Eye (tissue), 1 donor: ENCODE measurements at regions not wholly inside any gene's neighbourhood (a gene's known extent, or its start where the extent isn't known, plus 50 kb on each side); places are given as distances from the start of the nearest gene placed in this dataset.
A peak's percentile ranks its signal among the peaks of the same experiment; 100 is the strongest.

Experiments used
- DNase-seq: peaks from one replicate; pipeline ENCODE4 v3.0.0-alpha.2; 2015

DNA sequence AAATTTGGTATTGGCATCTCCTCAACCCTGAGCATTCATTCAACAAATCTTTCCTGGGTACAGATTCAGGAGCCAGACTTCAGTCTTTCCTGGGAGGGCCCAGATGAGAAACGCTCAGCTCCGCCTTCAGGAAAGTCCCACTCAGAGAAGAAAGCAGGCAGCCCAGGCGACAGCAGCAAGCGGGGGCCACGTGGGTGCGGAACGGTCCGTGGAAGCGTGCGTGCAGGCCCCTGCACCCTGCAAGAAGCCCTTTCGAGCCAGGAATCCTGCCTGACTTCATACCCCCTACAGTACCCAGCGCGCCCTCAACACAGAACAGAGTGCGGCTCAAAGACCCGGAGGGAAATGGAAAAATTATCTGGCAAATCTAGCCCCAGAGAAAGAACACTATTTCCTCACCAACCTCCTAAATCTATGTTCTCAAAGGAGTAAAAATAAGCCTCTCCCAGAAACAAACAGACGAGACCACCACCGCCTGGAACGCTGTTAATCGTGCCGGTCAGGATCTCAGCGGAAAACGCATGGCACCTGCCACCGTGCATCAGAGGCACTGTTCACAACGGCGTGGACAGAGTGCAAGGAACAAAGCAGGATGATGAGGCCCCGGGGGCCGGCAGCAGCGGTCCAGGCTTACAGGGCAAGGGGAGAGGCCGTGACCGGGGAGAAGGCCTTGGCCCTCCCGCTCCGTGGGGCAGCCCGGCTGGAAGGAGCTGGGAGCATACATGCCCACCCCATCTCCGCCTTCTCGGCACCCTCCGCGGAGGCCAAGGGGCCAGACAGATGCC is 318.3 kb downstream of the EIPR1 start:
- DNase-seq, result peak; percentile 78

DNA sequence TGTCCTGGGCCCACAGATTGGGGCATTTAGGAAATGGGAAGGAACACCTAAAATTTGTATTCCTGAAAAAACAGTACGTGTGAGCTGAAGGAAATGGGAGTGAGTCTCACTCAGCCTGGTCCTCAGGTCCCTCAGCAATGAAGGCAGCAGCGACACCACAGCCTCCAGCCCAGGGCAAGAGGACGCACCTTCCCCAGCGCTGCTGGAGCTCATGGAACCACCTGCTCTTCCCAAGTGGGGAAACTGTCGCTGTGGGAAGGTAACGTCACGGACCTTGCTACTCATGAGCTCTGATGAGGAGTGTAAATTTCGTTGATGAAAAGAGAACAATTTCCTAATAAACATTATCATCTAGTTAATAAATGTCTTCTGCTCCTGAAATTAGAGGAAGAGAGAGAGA is 323.6 kb downstream of the EIPR1 start:
- DNase-seq, result no peak

DNA sequence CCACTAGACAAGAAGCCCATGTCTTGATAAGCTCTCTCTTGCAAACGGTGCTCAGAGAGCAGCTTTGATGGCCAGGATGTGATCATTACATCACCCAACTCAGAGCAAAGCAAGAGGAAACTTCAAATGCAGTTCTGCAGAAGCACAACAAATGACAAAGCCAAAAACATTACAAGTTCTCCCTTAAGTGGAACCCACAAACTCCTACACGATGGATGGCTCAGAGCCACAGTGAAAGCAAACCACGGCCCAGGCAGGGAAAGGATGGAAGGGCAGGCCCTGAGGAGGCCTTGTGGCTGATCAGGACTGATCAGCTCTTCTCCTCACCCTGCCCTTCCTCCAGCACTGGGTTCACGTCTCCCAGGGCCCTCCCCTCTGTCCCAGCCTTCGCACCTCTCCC is 326.4 kb downstream of the EIPR1 start:
- DNase-seq, result no peak

DNA sequence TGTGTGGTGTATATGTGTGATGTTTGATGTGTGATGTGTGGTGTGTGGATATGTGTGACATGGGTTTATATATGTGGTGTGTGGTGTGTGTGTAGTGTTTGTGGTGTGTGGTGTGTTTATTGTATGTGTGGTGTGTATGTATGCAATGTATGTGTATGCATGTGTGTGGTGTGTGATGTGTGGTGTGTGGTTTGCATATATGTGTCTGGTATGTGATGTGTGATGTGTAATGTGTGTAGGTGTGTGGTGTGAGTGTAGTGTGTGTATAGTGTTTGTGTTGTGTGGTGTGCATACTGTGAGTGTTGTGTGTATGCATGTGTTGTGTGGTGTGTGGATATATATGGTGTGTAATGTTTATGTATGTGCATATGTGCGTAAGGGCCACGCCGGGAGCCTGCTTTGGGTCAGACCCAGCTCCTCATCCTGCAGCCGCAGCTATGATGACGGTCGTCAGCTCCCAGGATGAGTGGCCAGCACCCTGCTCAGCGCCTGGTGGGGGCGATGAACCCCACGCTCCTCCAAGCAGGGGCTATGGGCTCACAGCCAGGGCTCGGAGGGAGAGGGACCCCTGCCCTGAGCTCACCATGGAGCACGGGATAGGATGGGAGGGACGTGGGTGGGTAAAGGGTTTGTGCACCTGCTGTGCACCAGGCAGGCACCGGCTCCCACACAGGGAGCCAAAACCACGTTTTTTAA is 331.3 kb downstream of the EIPR1 start:
- no peak for DNase-seq

DNA sequence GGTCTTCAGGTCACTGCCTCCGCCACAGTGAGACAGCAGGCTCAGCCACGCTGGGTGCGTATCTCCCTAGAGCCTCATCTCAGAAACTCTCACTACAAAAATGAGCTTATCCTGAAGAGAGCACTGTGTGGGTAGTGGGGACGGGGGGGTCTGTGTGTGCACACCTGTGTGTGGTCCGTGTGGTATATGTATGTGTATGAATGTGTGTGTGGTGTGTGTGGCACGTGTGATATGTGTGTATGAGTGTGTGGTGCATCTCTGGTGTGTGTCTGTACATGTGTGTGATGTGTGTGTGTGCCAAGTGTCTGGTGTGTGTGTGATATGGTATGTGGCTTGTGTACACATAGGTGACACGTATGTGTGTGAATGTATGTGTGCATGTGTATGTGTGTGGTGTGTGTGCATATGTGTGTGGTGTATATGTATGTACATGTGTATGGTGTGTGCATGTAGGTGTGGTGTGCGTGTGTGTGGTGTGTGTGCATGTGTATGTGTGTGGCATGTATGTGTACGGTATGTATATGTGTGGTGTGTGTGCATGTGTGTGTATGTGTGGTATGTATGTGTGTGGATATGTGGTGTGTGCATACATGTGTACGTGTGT is 332.2 kb downstream of the EIPR1 start:
- DNase-seq, result no peak

DNA sequence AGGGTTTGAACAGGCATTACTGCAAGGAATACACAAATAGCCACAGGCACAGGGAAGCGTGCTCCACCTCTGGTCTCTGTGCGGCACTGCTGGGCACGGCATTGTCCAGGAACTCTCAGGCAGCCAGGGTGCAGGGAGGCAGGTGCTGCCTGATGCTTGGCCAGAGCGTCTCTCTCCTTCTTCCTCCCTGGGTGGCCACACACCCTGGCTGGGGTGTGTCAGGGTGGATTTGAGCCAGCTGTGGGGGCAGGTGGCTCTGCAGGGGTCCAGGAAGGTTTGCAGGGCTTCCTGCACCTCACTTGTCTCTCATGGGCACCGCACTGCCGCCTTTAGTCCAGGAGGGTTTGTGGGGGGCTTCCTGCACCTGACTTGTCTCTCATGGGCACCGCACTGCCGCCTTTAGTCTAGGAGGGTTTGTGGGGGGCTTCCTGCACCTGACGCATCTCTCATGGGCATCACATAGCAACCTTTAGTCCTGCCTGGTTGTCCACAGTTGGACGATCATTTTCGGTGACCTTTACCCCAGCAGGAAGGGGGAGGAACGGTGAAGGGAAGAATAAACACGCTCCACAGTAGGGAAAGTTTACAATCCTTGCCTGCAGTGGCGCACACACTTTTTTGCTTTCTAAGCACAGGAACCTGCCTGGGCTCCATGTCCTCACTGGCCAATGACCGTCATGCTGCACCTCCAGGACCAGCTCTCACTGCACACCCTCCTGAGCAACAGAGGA is 332.9 kb downstream of the EIPR1 start:
- DNase-seq, result no peak

DNA sequence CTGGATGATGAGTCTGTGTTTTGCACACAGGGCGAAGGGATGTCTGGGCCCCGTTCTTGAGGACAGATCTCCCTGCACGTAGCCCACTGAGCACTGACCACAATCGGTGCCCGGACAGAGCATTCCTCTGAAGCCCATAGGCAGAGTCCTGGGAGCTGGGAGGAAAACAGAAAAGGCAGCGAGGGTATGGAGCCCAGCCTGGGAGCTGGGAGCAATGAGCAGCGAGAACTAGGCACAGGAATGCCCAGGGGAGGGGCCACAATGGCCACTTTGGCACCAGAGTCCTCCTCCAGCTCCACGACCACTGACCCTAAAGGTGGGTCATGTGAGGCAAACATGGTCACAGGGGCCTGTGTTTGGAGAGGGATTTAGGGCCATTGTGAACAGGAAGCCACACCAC is 333.9 kb downstream of the EIPR1 start:
- no peak for DNase-seq

DNA sequence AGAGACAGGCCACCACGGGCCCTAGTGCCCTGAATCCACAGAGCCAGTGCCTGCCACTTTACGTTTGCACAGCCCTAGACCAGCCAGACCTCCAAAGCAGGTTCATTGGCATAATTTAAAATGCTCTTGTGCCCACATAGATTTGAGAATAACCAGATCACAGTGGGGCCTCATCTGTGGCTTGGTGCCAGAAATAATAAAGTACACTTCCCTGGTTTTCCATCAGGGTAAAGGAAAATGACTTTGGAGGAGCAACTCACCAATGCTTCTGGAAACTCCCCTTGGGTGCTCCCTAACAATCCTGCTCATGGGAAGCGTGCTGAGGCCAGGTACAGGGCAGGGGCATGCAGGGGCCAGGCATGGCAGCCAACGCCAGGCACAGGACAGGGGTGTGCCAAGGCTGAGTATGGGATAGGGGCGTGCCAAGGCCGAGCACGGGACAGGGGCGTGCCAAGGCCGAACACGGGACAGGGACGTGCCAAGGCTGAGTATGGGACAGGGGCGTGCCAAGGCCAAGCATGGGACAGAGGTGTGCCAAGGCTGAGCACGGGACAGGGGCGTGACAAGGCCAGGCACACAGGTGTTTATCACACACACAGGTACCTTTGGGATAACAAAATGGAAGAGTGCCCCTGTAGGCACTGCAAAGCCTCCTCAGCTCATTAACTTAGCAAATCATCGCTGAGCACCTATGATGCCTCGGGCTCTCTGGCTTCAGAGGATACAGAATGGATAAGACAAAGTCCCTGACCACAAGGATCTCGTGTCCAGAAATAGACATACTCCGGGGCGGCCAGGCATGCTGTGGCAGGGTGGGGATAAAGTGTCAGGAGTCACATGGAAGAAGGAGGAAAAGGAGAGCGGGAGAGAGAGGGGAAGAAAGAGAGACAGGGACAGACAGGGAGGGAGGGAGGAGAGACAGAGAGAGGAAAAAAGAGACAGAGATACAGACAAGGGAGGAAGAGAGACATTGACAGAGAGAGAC is 334.7 kb downstream of the EIPR1 start:
- DNase-seq, result no peak

DNA sequence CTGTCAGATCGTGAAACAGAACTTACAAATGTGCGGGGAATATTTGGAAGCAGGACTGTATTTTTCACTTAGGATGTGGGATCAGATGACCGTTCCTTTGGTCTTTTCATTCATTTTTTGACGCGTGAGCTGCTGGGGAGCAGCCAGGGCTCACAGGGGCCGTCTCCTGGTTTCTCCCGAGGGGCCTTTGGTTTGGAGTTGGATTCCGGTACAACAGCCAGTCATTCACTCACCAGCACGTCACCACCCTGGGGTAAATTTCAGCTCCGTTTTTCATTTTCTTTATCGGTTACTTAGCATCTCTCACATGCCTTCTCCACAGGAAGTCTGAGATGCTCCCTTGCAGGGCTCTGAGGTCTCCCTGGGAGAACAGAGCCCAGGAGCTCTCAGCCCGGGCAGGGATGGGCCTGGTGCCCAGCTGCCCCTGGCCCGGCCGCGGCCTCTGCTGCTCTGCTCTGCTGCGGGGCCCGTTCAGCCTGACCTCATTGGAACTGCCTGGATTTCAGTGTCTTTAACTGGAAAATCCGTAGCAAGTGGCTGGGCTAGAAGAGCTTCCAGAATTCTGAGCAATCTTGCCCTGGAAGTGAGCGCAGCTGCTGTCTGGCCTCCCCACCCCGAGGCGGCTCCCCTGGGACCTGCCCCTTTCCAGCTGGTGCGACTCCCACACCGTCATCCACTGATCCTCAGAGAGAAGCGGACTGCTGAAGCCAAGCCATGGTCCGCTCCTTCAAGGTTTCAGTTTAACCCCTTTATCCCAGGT is 335.6 kb downstream of the EIPR1 start:
- DNase-seq, result peak; percentile 77

DNA sequence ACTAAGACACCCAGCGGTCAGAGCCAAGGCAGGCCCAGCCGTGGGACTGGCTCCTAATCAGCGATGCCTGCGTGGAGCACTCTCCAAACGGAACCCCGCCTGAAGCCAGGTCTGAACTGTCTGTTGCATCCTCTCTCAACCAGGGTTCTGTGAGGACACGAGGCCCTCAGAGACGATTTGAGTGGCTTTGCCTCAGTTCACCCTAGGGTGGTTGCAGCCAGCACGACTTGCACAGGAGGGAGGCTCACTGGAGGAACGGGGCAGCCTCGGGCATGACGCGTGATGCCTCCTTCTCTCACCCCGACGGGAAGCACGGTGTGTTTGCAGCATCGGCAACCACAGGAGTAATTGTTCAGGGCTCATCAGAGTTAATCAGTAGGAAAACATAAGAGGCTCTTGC is 336.4 kb downstream of the EIPR1 start:
- DNase-seq, result no peak

DNA sequence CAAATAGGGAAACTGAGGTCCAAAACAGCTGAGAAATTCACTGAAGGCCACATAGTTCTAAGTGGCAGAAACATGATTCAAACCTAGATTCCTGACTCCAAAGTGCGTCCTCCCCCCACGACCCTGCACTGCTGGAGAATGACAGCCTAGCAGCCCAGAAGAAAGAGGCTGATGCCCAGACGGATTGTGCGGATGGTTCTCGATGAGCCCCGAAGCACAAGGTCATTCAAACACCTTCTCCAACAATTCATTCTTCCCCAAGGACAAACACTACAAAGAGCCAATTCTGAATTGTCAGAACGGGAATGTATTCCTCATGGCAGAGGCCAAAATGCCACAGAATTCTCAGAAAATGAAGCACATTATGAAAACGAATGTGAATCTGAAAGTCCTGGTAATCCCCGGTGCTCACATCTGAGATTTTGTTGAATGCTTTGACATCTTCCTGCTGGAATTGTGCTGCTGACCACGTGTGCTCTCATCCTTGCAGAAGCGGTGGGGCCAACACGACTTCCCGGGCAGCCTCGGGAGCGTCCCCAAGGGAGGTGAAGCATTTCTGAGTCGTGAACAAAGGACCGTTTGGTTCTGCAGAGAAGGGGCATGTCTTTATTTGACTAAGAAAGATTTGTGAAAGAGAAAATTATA is 337.0 kb downstream of the EIPR1 start:
- peak; percentile 60 for DNase-seq

DNA sequence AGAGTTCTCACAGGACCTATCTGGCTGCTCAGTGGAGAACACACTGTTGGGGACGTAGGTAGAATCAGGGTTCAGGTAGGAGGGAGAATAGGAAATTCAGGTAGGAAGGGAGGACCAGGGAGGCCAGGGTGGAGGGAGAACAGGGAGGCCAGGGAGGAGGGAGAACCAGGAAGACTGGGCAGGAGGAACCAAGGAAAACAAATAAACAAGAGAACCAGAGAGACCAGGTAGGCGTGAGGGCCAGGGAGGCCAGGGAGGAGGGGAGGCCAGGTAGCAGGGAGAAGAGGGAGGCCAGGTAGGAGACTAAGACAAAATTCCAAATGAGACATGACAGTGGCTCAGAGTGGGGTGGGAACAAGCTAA is 337.6 kb downstream of the EIPR1 start:
- no peak for DNase-seq

DNA sequence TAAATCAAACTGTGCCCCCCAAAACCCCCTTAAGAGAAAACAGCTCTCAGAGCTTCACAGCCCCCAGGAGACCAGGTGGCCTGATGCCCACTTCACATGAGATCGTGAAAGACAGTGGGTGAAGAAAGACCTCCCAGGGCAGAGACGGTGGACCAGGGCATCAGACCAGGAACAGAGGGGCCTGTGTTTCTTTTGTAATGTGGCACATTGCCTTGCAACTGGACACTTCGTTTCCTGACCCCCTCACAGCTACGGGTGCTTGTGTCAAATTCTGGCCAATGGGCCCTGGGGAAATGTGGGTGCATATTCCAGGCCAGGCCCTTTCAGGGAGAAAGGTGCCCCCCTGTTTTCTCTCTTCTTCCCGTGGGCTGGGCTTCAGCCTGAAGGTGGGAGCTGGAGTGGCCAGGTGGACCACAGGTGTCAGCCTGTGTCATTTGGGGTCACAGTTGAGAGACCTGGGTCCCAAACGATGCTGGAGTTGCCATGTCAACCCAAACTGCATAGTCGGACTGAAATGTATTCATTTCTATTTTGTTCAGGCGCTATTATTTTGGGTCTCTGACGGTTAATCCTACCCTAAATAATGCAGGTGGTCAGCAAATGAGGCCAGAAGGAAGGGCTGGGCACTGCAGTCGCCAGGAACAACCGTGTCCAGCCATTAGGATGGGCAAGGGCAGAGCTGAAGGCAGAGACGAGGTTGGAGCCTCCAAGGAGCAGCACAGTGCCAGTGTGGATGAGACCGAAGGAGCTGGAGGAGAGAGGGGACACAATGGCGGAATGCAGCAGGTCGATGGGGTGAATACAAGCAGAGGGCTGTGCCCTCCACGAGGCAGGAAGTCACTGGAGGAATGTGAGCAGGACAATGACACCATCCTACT is 338.2 kb downstream of the EIPR1 start:
- no peak for DNase-seq

DNA sequence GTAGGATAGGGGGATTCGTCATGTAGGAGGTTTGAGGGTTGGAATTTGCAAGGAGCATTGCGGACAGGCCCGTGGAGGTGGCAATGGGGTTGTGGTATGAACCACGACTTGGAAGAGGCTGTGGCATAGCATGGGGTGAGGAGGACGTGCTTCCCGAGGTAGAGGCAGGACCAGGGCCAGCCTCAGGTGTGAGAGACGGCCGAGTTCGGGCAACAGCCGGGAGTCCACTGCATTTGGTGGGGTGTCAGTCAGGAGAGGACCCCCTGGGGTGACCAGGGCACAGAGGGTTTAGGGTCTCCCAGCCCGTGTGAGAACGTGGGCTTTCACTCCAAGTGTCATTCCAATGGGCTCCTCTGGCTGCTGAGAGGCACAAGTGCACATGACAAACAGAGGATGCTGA is 339.0 kb downstream of the EIPR1 start:
- DNase-seq, result no peak

DNA sequence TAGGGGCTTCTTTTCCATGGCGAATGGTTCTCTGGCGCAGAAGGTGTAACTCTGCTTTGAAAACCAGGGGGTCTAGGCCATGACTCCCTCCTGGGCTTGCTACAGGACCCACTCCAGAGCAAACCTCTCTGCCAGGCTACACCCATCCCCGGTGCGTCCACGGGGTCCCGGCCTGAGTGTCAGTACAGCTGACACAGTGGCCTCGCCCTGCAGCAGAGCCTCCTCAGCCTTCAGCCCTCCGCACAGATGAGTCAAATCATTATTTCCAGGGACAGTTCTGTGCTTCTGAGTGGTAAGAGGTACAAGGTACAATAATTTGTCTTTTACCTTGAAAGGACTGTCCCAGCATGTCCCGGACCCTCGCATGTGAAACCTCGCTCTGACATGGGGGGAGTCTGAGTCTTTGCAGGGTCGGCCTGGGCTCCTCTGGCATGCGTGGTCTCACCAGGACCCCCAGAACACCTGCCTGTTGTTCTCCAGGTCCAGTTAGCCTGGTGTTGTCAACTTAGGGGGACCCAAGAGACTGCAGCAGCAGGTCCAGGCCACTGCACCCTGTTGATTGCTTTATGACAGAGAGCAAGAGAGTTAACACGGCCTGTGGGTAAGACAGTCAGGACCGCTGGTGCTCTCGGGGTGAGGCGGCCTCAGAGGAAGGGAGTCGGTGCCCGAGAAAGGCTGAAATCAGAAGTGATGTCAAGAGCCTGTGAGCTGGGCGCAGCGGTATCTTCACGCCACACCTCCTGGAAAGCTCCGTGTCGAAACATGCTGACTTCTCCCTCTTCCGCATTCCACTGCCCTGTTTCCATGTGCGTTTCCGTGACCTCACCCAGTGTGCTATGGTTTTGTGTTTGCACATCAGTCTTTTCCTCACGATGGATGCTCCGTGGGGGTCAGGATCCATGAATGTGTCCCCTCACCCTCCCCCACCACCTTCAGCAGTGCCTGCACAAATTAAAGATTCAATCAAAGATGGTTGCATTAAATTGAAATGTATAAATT is 340.1 kb downstream of the EIPR1 start:
- no peak for DNase-seq

DNA sequence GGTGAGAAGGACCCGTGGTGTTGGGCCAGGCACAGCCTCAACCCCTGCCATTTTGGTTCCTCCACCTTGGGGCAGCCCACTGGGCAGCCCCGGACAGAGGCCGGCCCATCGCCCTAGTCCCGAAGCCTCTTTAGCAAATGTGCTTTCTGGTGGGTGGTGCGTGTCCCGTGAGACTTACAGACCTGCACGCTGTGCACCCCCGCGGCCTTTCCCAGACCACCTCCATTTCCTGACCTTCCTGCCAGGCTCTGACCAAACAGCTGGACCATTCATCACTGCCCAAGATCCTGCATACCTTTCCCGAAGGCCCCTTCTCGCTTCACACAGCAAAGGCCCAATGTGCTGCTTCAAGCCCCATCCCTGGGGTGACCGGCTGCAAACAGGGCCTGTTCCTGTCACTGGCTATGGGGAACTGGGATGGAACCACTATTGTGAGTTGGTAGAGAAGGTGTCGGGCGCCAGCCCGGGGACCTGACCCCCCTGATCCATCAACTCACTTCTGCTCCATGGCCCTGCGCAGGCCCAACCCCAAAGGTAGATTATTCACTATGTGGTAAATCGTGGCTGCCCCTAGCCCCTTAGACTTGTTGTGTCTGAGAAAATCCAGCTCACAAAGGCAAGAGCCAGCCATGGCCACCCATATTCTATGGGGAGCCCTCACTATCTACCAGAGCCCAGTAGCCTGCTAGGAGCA is 341.0 kb downstream of the EIPR1 start:
- DNase-seq, result no peak

DNA sequence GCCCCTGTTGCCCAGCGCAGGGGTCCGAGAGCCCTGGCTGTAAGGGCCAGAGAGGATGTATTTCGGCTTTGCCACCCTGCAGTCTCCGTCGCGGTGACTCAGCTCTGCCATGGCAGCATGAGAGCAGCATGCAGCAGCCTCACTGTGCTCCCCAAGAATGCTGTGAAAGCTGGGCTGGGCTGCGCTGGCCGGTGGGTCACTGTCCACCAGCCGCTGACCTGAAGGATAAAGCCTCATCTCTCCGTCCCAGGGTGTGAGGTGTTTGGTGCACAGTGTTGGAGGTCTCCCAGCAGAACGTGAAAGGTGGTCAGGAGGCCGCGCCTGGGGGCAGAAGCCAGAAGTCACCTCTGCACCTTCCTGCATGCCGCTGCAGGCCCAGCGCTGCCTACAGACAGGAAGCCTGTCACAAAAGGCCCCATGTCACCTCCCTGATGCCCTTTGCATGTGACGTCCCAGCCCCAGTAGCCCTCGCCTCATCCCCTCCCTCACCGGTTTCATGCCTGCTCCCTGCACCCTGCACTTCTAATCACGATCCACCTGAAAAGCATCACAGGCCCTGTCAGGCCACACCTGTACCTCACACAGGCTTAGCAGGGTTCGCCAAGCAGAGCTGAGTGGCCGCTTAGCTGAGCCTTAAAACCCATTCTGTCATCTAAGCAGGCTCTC is 342.1 kb downstream of the EIPR1 start:
- DNase-seq, result no peak
